SK-N-SH (cell line): ENCODE measurements at regions not wholly inside any gene's neighbourhood (a gene's known extent, or its start where the extent isn't known, plus 50 kb on each side); places are given as distances from the start of the nearest gene placed in this dataset.
A peak's percentile ranks its signal among the peaks of the same experiment; 100 is the strongest.

Source experiments
- CTCF ChIA-PET: fragments of 300-600, 350-600 bp; formaldehyde crosslinking; extraction: SDS; loops from one replicate; lab custom pipeline; 2021; lab: Yijun Ruan, JAX
- POLR2A ChIA-PET: fragments of 350-600 bp; sonication (Branson Sonifier 250); formaldehyde crosslinking; extraction: SDS; loops from one replicate; lab custom pipeline; 2020; ENCODE audit warnings: antibody characterized with exemption, inconsistent platforms; lab: Yijun Ruan, JAX
- DNase-seq: peaks from one replicate; pipeline ENCODE4 v3.0.0; 2012
- H2AFZ ChIP-seq: fragments of 200-600 bp; sonication (generic); 2 replicates; pipeline ENCODE4 v1.8.1; 2016; ENCODE audit warnings: antibody characterized with exemption, mild to moderate bottlenecking, low read depth
- H3F3A ChIP-seq: fragments of 200-600 bp; sonication (generic); replicated peaks from 2 replicates; pipeline ENCODE3; 2016; ENCODE audit warnings: antibody characterized with exemption, mild to moderate bottlenecking; ENCODE audit not compliant: insufficient read depth
- H3K27ac ChIP-seq, 2 experiments: fragments of 200-500 bp in 1 of 2; fragments of 200-600 bp in 1 of 2; sonication (Bioruptor generic) in 1 of 2; sonication (generic), shearing (Covaris generic) in 1 of 2; 2 replicates each; pipeline versions ENCODE4 v1.5.1 to v1.6.1; 2014 to 2016; ENCODE audit warnings: low read depth in 2 of 2, inconsistent platforms in 1 of 2, low read length in 1 of 2, mild to moderate bottlenecking in 1 of 2, mixed read lengths in 1 of 2
- H3K27me3 ChIP-seq: fragments of 200-600 bp; sonication (generic), shearing (Covaris generic); 2 replicates; pipeline ENCODE4 v1.6.1; 2016; ENCODE audit warnings: mixed run types; ENCODE audit not compliant: insufficient read depth
- H3K36me3 ChIP-seq, 2 experiments: fragments of 200-500 bp in 1 of 2; fragments of 200-600 bp in 1 of 2; sonication (Bioruptor generic) in 1 of 2; sonication (generic) in 1 of 2; replicated peaks in 1 of 2; 2 replicates each; pipeline versions ENCODE3 to v1.5.1; 2014 to 2016; ENCODE audit warnings: low read length in 1 of 2, mild to moderate bottlenecking in 1 of 2; ENCODE audit not compliant: insufficient read depth in 2 of 2, control insufficient read depth in 1 of 2
- H3K4me1 ChIP-seq, 2 experiments: fragments of 200-500 bp in 1 of 2; fragments of 200-600 bp in 1 of 2; sonication (Bioruptor generic) in 1 of 2; sonication (generic), shearing (Covaris generic) in 1 of 2; 2 replicates each; pipeline versions ENCODE4 v1.5.1 to v1.6.1; 2014 to 2016; ENCODE audit warnings: low read depth in 1 of 2, low read length in 1 of 2, mixed run types in 1 of 2; ENCODE audit not compliant: insufficient read depth in 2 of 2, control insufficient read depth in 1 of 2
- H3K4me2 ChIP-seq: fragments of 200-600 bp; sonication (generic), shearing (Covaris generic); 2 replicates; pipeline ENCODE4 v1.6.1; 2017; ENCODE audit warnings: mixed run types
- H3K4me3 ChIP-seq, 2 experiments: fragments of 200-500 bp in 1 of 2; fragments of 200-600 bp in 1 of 2; sonication (Bioruptor generic) in 1 of 2; sonication (generic), shearing (Covaris generic) in 1 of 2; 2 replicates each; pipeline versions ENCODE4 v1.5.1 to v1.8.1; 2014 to 2016; ENCODE audit warnings: low read depth in 2 of 2, inconsistent platforms in 1 of 2, low read length in 1 of 2, mild to moderate bottlenecking in 1 of 2, mixed read lengths in 1 of 2, moderate library complexity in 1 of 2
- H3K79me2 ChIP-seq: fragments of 200-600 bp; sonication (generic); 2 replicates; pipeline ENCODE4 v1.8.1; 2017; ENCODE audit warnings: mild to moderate bottlenecking; ENCODE audit not compliant: insufficient read depth
- H3K9ac ChIP-seq: fragments of 200-600 bp; sonication (generic); 2 replicates; pipeline ENCODE4 v1.6.1; 2017; ENCODE audit warnings: mixed run types
- H3K9me2 ChIP-seq: fragments of 200-600 bp; sonication (generic); 2 replicates; pipeline ENCODE4 v1.6.1; 2017; ENCODE audit warnings: mixed run types
- H3K9me3 ChIP-seq: fragments of 200-600 bp; sonication (generic); 2 replicates; pipeline ENCODE4 v1.6.1; 2017; ENCODE audit warnings: mixed run types, mild to moderate bottlenecking, moderate library complexity
- H4K20me1 ChIP-seq: fragments of 200-600 bp; sonication (generic); 2 replicates; pipeline ENCODE4 v1.6.1; 2017; ENCODE audit warnings: mild to moderate bottlenecking, mixed run types; ENCODE audit not compliant: insufficient read depth
- CHD2 ChIP-seq: fragments of 150-350 bp; IDR thresholded peaks from 2 replicates; pipeline ENCODE4 v1.6.1; 2018; ENCODE audit warnings: low read length; ENCODE audit not compliant: partially characterized antibody
- FOXJ3 ChIP-seq: sonication (generic); formaldehyde crosslinking; IDR thresholded peaks from 2 replicates; pipeline ENCODE4 v1.5.1; 2020; ENCODE audit warnings: mild to moderate bottlenecking, missing genetic modification reagents
- FOXM1 ChIP-seq: IDR thresholded peaks from 2 replicates; pipeline ENCODE4 v1.4.0; 2012; ENCODE audit warnings: low read depth, mild to moderate bottlenecking
- GABPA ChIP-seq: IDR thresholded peaks from 2 replicates; pipeline ENCODE4 v1.4.0; 2012; ENCODE audit warnings: low read depth, mild to moderate bottlenecking
- JUND ChIP-seq: IDR thresholded peaks from 2 replicates; pipeline ENCODE4 v1.4.0; 2012
- MEF2A ChIP-seq: IDR thresholded peaks from 2 replicates; pipeline ENCODE4 v1.4.0; 2012; ENCODE audit warnings: low read depth, borderline replicate concordance
- NFIC ChIP-seq: IDR thresholded peaks from 2 replicates; pipeline ENCODE4 v1.4.0; 2012; ENCODE audit warnings: borderline replicate concordance
- POLR2AphosphoS5 ChIP-seq: IDR thresholded peaks from 2 replicates; pipeline ENCODE4 v1.6.1; 2012; ENCODE audit warnings: low read depth, low read length
- RXRA ChIP-seq: IDR thresholded peaks from 2 replicates; pipeline ENCODE4 v1.4.0; 2012; ENCODE audit warnings: low read depth, mild to moderate bottlenecking, borderline replicate concordance
- SMC3 ChIP-seq: IDR thresholded peaks from 2 replicates; pipeline ENCODE4 v1.6.1; 2012; ENCODE audit warnings: low read depth, low read length, improper control_type of control experiment
- TCF12 ChIP-seq: IDR thresholded peaks from 2 replicates; pipeline ENCODE4 v1.4.0; 2012
- WGBS: methylation state at CpG from one replicate; pipeline ENCODE4 v1.1.6; 2017; ENCODE audit warnings: low lambda C conversion rate; 5-methylcytosine and 5-hydroxymethylcytosine counted together
- TF ChIP-seq, protein P1 (sequence below): fragments of 200-600 bp; sonication (generic); IDR thresholded peaks from 2 replicates; pipeline ENCODE4 v1.6.1; 2017; ENCODE audit warnings: antibody characterized with exemption, mild to moderate bottlenecking, moderate library complexity
- TF ChIP-seq, protein P2 (sequence below): IDR thresholded peaks from 2 replicates; pipeline ENCODE4 v1.4.0; 2012; ENCODE audit warnings: low read depth
- TF ChIP-seq, protein P3 (sequence below): IDR thresholded peaks from 2 replicates; pipeline ENCODE4; 2012
- TF ChIP-seq, protein P4 (sequence below): fragments of 150-350 bp; IDR thresholded peaks from 2 replicates; pipeline ENCODE4 v1.6.1; 2017; ENCODE audit warnings: antibody characterized with exemption, low read length, low read depth, borderline replicate concordance

DNA sequence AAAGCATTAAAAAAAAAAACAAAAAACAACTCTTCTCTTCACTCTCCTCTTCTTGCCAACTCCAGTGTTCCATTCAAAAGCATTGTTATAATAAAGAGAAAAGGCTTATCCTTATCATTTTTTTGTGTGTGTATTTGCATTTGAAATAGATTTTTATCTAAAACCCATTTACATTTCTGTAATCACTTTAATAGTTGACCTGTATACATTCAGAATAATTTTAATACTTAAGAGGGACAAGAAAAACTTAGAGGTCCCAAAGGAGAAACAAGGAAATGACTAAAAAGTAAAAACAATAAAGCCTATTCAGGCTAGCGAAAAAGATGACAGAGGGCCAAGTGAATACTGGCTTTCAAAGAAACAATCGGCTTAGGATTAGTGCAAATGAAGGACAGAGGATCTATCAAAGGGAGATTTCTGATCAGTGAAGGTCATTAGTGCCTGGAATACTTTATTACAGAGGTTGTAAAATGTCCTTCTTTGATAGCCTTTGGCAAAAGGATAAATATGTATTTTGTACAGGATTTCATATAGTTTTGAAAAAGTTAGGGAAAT, 808.3 kb downstream of the RPA4 start:
- Histone ChIP-seq H3K27ac (no peak overlapping the region), H3K9ac (no peak overlapping the region), H3K4me3 (no peak overlapping the region), H3K79me2 (no peaks in the 10 kb centered on the region), H4K20me1 (no peaks in the 10 kb centered on the region), H3K27me3 (no peaks in the 10 kb centered on the region), H3F3A (no peaks in the 10 kb centered on the region), H3K9me2 (no peaks in the 10 kb centered on the region), H2AFZ (no peak overlapping the region), H3K36me3 (no peaks in the 10 kb centered on the region), H3K9me3 (no peaks in the 10 kb centered on the region), H3K4me1 (no peaks in the 10 kb centered on the region), H3K4me2 (no peak overlapping the region)
- no peak for DNase-seq
- no peak for TF ChIP-seq NFIC
- CTCF ChIA-PET = no interaction called here
- WGBS = 28% methylated on average over 2 of the region's 2 CpGs
- POLR2A ChIA-PET = no interaction called here

DNA sequence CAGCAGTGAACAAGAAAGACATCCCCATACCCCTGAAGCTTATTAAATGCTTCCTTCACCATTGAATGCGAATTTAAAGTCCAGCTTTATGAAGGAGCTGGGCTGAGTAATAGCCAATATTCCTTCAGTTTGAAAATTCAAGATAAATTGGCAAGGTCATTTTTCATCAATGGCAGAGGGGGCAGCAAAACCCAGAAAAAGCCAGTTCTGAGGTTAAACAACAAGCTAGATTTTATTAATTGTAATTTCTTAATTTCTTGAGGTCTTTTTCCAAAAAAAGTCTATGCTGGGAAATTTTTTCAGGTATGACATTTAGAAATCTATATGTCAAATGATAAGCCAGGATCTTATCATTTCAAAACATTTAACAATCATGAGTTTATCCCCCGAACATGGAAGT, 808.9 kb downstream of the RPA4 start:
- Histone ChIP-seq H4K20me1 (no peaks in the 10 kb centered on the region), H3K9me2 (no peaks in the 10 kb centered on the region), H3K79me2 (no peaks in the 10 kb centered on the region), H3K4me3 (no peak overlapping the region), H3K4me1 (no peaks in the 10 kb centered on the region), H3F3A (no peaks in the 10 kb centered on the region), H3K9me3 (no peaks in the 10 kb centered on the region), H3K27me3 (no peaks in the 10 kb centered on the region), H3K27ac (no peak overlapping the region), H3K9ac (no peak overlapping the region), H2AFZ (no peak overlapping the region), H3K4me2 (no peak overlapping the region), H3K36me3 (no peaks in the 10 kb centered on the region)
- no peak for DNase-seq
- TF ChIP-seq, protein P1, sequence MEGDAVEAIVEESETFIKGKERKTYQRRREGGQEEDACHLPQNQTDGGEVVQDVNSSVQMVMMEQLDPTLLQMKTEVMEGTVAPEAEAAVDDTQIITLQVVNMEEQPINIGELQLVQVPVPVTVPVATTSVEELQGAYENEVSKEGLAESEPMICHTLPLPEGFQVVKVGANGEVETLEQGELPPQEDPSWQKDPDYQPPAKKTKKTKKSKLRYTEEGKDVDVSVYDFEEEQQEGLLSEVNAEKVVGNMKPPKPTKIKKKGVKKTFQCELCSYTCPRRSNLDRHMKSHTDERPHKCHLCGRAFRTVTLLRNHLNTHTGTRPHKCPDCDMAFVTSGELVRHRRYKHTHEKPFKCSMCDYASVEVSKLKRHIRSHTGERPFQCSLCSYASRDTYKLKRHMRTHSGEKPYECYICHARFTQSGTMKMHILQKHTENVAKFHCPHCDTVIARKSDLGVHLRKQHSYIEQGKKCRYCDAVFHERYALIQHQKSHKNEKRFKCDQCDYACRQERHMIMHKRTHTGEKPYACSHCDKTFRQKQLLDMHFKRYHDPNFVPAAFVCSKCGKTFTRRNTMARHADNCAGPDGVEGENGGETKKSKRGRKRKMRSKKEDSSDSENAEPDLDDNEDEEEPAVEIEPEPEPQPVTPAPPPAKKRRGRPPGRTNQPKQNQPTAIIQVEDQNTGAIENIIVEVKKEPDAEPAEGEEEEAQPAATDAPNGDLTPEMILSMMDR = peak; percentile 19; the same call in 1 of the 2 replicates
- TF ChIP-seq GABPA = no peak
- TF ChIP-seq POLR2AphosphoS5 = no peak
- ChIA-PET CTCF (interaction anchor here (0.8 kb wide), 1 partner anchor 14 kb away, joined by 3 read pairs; no protein-coding TSS in a partner anchor), POLR2A (no interaction called here)
- 52% methylated on average over 2 of the region's 2 CpGs for WGBS

DNA sequence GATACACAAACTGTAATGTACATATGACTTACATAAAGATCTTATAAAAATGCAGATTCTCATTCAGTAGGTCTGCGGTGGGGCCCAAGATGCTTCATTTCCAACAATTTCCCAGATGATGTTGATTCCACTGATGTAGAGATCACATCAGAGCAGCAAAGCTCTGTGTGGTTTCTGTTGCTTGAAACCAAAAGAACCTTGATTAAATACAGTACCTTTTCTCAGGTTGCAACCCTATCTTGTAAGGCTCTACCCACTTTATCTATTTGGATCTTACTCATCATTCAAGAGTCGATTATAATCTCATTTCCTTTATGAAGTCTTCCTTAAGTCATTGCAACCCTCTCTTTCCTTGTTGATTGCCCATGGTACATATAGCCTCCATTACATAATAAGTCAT, 816.8 kb downstream of the RPA4 start:
- H3K36me3 ChIP-seq = no peaks in the 10 kb centered on the region
- no peaks in the 10 kb centered on the region for H3F3A ChIP-seq
- ChIA-PET CTCF (no interaction called here), POLR2A (no interaction called here)
- H3K9me3 ChIP-seq = no peaks in the 10 kb centered on the region
- H4K20me1 ChIP-seq = no peaks in the 10 kb centered on the region
- H2AFZ ChIP-seq = no peak overlapping the region
- no peak for TF ChIP-seq CHD2
- TF ChIP-seq TCF12 = no peak
- TF ChIP-seq RXRA = no peak
- TF ChIP-seq, protein P2, sequence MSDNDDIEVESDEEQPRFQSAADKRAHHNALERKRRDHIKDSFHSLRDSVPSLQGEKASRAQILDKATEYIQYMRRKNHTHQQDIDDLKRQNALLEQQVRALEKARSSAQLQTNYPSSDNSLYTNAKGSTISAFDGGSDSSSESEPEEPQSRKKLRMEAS = no peak
- no peak for TF ChIP-seq JUND
- no peak for TF ChIP-seq MEF2A
- TF ChIP-seq, protein P3, sequence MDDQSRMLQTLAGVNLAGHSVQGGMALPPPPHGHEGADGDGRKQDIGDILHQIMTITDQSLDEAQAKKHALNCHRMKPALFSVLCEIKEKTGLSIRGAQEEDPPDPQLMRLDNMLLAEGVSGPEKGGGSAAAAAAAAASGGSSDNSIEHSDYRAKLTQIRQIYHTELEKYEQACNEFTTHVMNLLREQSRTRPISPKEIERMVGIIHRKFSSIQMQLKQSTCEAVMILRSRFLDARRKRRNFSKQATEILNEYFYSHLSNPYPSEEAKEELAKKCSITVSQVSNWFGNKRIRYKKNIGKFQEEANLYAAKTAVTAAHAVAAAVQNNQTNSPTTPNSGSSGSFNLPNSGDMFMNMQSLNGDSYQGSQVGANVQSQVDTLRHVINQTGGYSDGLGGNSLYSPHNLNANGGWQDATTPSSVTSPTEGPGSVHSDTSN = no peak
- TF ChIP-seq FOXM1 = no peak
- TF ChIP-seq FOXJ3 (CRISPR knock-in tag) = no peak
- TF ChIP-seq, protein P4, sequence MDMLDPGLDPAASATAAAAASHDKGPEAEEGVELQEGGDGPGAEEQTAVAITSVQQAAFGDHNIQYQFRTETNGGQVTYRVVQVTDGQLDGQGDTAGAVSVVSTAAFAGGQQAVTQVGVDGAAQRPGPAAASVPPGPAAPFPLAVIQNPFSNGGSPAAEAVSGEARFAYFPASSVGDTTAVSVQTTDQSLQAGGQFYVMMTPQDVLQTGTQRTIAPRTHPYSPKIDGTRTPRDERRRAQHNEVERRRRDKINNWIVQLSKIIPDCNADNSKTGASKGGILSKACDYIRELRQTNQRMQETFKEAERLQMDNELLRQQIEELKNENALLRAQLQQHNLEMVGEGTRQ = no peak
- TF ChIP-seq SMC3 = no peak
- no peak for TF ChIP-seq POLR2AphosphoS5
- no peaks in the 10 kb centered on the region for H3K9me2 ChIP-seq
- WGBS = 34% methylated on average over 2 of the region's 2 CpGs
- no peaks in the 10 kb centered on the region for H3K4me1 ChIP-seq
- no peak overlapping the region for H3K4me2 ChIP-seq
- H3K4me3 ChIP-seq = no peak overlapping the region
- H3K79me2 ChIP-seq = no peaks in the 10 kb centered on the region
- H3K27me3 ChIP-seq = no peaks in the 10 kb centered on the region
- DNase-seq = no peak
- no peak overlapping the region for H3K9ac ChIP-seq
- H3K27ac ChIP-seq = no peak overlapping the region
